ENCODE measurements at regions not wholly inside any gene's neighbourhood (a gene's known extent, or its start where the extent isn't known, plus 50 kb on each side); places are given as distances from the start of the nearest gene placed in this dataset.

DNA sequence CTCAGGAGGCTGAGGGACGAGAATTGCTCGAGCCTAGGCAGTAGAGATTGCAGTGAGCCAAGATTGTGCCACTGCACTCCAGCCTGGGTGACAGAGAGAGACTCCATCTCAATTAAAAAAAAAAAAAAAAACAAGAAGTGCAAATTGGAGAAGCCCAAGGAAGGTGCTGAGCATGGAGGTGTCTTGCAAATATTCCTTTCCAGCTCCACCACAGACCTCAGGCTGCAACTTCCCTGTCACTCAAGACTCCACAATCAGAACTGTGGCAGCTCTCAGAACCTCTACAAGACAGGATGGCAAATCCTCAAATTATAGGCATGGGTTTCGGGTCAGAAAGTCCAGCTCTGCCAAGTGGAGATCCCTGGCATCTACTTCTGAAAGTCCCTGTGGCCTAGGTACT is 104.4 kb upstream of the TIAM1 start:
- no peaks in the 10 kb centered on the region for H3K36me3 ChIP-seq (ENCODE audit: control insufficient read depth, insufficient read depth, low read length)
- no peak overlapping the region for H3K4me3 ChIP-seq (replicated peaks; ENCODE audit: low read depth, low read length)
- no peak for DNase-seq (ENCODE audit: extremely low read depth, insufficient read length)
- TF ChIP-seq, protein P1, sequence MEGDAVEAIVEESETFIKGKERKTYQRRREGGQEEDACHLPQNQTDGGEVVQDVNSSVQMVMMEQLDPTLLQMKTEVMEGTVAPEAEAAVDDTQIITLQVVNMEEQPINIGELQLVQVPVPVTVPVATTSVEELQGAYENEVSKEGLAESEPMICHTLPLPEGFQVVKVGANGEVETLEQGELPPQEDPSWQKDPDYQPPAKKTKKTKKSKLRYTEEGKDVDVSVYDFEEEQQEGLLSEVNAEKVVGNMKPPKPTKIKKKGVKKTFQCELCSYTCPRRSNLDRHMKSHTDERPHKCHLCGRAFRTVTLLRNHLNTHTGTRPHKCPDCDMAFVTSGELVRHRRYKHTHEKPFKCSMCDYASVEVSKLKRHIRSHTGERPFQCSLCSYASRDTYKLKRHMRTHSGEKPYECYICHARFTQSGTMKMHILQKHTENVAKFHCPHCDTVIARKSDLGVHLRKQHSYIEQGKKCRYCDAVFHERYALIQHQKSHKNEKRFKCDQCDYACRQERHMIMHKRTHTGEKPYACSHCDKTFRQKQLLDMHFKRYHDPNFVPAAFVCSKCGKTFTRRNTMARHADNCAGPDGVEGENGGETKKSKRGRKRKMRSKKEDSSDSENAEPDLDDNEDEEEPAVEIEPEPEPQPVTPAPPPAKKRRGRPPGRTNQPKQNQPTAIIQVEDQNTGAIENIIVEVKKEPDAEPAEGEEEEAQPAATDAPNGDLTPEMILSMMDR (IDR thresholded peaks at IDR 0.05; ENCODE audit: insufficient read depth, low read length, poor library complexity, severe bottlenecking) = no peak
- no peaks in the 10 kb centered on the region for H3K27me3 ChIP-seq (replicated peaks; ENCODE audit: control insufficient read depth, insufficient read depth, low read length)

DNA sequence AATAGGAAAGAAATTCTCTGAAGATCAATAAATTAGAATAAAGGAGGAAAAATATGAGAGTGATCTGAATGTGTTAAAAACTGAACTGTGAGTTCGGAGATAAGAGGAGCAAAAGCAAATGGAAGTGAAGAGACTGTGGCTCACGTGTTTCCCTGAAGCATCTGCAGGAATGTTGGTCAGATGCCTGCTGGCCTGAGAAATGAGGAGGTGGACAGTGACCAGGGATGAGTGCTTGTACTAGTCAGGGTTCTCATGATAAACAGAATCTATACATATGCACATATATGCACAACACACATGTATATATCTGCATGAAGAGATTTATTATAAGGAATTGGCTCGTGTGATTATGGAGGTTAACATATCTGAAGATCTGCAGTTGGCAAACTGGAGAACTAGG is 103.4 kb upstream of the TIAM1 start:
- no peak for DNase-seq (ENCODE audit: extremely low read depth, insufficient read length)
- TF ChIP-seq, protein P1 (IDR thresholded peaks at IDR 0.05; ENCODE audit: insufficient read depth, low read length, poor library complexity, severe bottlenecking) = no peak
- no peaks in the 10 kb centered on the region for H3K36me3 ChIP-seq (ENCODE audit: control insufficient read depth, insufficient read depth, low read length)
- no peak overlapping the region for H3K4me3 ChIP-seq (replicated peaks; ENCODE audit: low read depth, low read length)
- H3K27me3 ChIP-seq (replicated peaks; ENCODE audit: control insufficient read depth, insufficient read depth, low read length) = no peaks in the 10 kb centered on the region

- H3K27me3 ChIP-seq (replicated peaks; ENCODE audit: control insufficient read depth, insufficient read depth, low read length) = no peaks in the 10 kb centered on the region
- H3K4me3 ChIP-seq (replicated peaks; ENCODE audit: low read depth, low read length) = no peak overlapping the region
- DNase-seq (ENCODE audit: extremely low read depth, insufficient read length) = no peak
- no peaks in the 10 kb centered on the region for H3K36me3 ChIP-seq (ENCODE audit: control insufficient read depth, insufficient read depth, low read length)
- TF ChIP-seq, protein P1 (IDR thresholded peaks at IDR 0.05; ENCODE audit: insufficient read depth, low read length, poor library complexity, severe bottlenecking) = no peak
These were observed 102.3 kb upstream of the TIAM1 start for GRCh38 chr21:31446226-31446855.

- H3K4me3 ChIP-seq (replicated peaks; ENCODE audit: low read depth, low read length) = no peak overlapping the region
- no peak for DNase-seq (ENCODE audit: extremely low read depth, insufficient read length)
These were observed 101.1 kb upstream of the TIAM1 start for GRCh38 chr21:31445137-31445536.

DNA sequence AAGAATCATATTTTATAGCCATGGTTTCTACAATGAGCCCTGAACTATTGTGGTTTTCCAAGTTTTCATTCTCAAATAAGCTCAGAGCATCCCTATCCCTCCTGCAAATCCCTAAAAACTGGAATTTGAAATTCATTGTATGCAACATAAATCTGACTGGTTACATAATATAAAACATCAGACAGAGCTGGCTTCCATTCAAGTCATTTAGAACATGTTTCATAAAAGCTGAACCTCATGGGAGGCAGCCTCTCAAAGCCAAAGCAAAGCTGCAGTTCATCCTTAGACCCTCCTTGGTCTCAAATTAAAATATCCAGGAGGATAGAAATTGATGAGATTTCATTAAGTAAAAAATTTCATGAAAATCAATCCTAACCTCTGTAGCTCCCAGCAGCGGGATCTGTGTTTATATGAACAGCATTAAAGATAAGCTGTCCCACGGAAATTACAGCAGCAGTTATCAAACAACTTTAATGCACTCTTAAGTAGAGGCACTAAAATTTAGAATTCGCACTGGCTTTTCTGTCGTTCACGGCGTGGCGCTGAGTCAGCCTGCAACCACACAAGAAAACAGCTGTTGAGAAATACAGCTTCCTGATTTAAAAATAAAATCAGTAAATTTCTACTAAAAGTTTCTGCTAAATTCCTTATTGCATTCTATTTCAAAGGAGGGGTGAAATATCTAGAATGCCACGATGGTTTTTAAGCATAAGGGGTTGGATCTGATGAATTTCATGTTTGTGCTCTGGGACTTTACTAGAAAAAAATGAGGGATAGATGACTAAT is 99.9 kb upstream of the TIAM1 start:
- Histone ChIP-seq H3K27me3 (replicated peaks; ENCODE audit: control insufficient read depth, insufficient read depth, low read length) (no peaks in the 10 kb centered on the region), H3K36me3 (ENCODE audit: control insufficient read depth, insufficient read depth, low read length) (no peaks in the 10 kb centered on the region), H3K4me3 (replicated peaks; ENCODE audit: low read depth, low read length) (no peak overlapping the region)
- DNase-seq (ENCODE audit: extremely low read depth, insufficient read length) = no peak
- TF ChIP-seq, protein P1 (IDR thresholded peaks at IDR 0.05; ENCODE audit: insufficient read depth, low read length, poor library complexity, severe bottlenecking) = no peak

More at GRCh38 chr21:31445137-31445536, 101.1 kb upstream of the TIAM1 start:
- Histone ChIP-seq H3K27me3 (replicated peaks; ENCODE audit: control insufficient read depth, insufficient read depth, low read length) (no peaks in the 10 kb centered on the region), H3K36me3 (ENCODE audit: control insufficient read depth, insufficient read depth, low read length) (no peaks in the 10 kb centered on the region)
- TF ChIP-seq, protein P1 (IDR thresholded peaks at IDR 0.05; ENCODE audit: insufficient read depth, low read length, poor library complexity, severe bottlenecking) = no peak

All from GM06990 (cell line).